ENCODE measurements at regions not wholly inside any gene's neighbourhood (a gene's known extent, or its start where the extent isn't known, plus 50 kb on each side); places are given as distances from the start of the nearest gene placed in this dataset.

DNA sequence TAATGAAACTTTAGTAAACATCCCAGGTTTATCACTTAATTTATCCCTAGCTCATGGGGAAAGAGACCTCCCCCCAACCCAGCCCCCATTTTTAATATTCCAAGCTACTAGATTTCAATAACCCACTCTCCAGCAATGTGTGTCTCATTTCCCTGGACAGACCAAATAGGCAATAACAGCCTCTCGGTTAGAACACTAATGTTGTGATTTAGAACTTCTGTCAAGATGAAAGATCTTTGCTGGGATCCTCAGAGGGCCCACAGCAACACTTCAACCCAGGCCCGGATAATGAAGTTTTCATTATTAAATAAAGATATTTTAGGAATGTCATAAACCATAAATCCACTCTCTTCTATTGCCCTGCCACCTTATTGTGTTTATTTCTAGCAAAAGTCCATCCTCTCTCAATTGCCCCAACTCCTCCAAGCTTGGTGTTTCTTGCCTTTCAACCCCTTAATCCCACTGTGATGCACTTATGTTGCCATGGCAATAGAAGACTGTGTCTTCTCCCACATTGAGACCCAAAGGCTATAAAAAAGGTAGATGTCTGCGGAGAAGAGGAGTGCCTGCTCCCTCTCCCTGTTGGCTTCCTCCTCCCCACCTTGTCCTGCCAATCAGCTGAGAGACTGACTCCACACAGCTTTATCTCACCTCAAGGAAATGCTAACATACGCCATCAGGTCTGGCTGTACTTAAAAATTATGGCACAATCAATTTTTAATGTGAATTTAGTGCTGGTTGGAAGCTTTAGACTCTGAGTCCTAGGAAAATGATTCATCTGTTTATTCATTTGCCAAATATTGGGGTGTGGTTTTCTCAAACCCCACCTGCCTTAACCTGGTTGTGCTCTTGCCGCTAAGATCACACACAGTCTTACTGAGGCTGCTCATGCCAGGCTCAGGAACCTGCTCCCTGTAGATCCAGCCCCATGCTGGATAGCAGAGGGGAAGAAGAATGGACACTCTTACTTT is 258.3 kb upstream of the CAMK1G start:
- DNase-seq: no peak
- ATAC-seq: no peak
- no peak overlapping the region for H3K4me3 Mint-ChIP-seq
- no peak overlapping the region for H3K27ac Mint-ChIP-seq
- no peaks in the 10 kb centered on the region for H3K36me3 Mint-ChIP-seq
- POLR2A ChIA-PET: no interaction called here
- peaks cover 0 to 5% (median 3%) of the 10 kb centered on the region in 9 donors for H3K9me3 Mint-ChIP-seq
- H3K27me3 Mint-ChIP-seq: peaks cover 0 to 13% (median 0%) of the 10 kb centered on the region in 5 donors
- H3K4me1 Mint-ChIP-seq: peaks cover 0 to 1% (median 0%) of the 10 kb centered on the region in 4 donors

DNA sequence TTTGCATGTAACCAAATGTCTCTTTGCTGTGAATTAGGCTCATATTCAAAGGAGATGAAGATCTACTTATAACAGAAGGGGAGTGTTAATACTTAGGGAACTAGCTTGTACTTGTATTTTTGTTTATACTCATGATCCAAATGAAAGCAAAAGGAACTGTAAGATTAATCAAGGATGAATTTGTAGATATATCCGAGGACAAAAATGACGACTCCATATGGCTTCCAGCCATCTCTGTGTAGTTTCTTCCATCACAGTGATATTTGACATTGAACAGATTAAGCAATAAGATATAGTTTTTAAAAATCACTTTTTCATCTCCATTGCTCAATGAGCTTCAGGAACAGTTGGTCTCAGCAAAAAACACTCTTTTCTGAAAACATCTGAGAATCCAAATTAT is 257.4 kb upstream of the CAMK1G start:
- no peak overlapping the region for H3K27ac Mint-ChIP-seq
- no peak for DNase-seq
- H3K36me3 Mint-ChIP-seq: no peaks in the 10 kb centered on the region
- peaks cover 0 to 5% (median 3%) of the 10 kb centered on the region in 9 donors for H3K9me3 Mint-ChIP-seq
- H3K27me3 Mint-ChIP-seq: peaks cover 0 to 13% (median 0%) of the 10 kb centered on the region in 5 donors
- H3K4me3 Mint-ChIP-seq: no peak overlapping the region
- H3K4me1 Mint-ChIP-seq: peaks cover 0 to 1% (median 0%) of the 10 kb centered on the region in 4 donors
- POLR2A ChIA-PET: no interaction called here
- ATAC-seq: no peak

DNA sequence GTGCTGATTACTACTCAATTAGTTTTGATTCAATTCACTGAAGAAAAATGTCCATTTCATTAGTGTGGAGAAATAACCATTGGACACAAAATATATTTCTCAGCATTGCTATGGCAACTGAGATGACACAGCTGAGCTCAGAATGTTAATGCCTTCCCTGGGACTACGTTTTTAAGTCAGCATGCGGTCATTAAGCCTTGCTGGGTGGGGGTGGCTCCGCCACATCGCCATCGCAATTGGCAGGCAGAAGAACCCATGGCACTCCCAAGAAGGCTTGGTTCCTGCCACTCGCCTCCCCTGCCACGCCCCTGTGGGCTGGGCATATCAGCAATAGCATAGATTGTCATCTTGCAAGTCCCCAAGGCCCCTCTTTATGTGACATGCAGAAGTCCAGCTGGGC is 256.7 kb upstream of the CAMK1G start:
- peaks cover 0 to 1% (median 0%) of the 10 kb centered on the region in 9 donors for H3K9me3 Mint-ChIP-seq
- peaks cover 0 to 1% (median 0%) of the 10 kb centered on the region in 4 donors for H3K4me1 Mint-ChIP-seq
- peaks cover 0 to 10% (median 0%) of the 10 kb centered on the region in 5 donors for H3K27me3 Mint-ChIP-seq
- H3K36me3 Mint-ChIP-seq: no peaks in the 10 kb centered on the region
- no peak overlapping the region for H3K27ac Mint-ChIP-seq
- DNase-seq (no peak), ATAC-seq (no peak)
- POLR2A ChIA-PET: no interaction called here
- H3K4me3 Mint-ChIP-seq: no peak overlapping the region

DNA sequence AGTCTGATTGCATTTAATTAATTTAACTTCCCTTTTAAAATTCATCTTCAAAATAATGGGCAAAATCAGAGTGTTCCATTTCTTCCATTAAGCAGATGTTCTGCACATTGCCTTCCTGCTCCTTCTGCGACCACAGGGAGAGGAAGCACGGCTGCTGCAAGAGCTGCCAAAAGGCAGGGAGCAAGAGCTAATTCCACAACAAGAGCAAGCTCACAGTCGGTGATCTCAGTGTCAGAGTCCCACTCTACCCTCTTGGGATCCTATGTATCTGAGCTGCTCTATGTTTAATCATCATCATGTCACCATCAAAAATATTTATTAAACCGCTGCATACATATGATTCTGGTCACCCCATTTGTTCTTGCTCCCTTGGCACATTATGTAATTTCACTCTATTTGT is 255.3 kb upstream of the CAMK1G start:
- Mint-ChIP-seq H3K4me3 (no peak overlapping the region), H3K9me3 (no peaks in the 10 kb centered on the region), H3K36me3 (no peaks in the 10 kb centered on the region), H3K27ac (no peak overlapping the region), H3K4me1 (peaks cover 0 to 1% (median 0%) of the 10 kb centered on the region in 4 donors), H3K27me3 (peaks cover 2 to 21% (median 4%) of the 10 kb centered on the region in 5 donors)
- POLR2A ChIA-PET: no interaction called here
- no peak for ATAC-seq
- no peak for DNase-seq

DNA sequence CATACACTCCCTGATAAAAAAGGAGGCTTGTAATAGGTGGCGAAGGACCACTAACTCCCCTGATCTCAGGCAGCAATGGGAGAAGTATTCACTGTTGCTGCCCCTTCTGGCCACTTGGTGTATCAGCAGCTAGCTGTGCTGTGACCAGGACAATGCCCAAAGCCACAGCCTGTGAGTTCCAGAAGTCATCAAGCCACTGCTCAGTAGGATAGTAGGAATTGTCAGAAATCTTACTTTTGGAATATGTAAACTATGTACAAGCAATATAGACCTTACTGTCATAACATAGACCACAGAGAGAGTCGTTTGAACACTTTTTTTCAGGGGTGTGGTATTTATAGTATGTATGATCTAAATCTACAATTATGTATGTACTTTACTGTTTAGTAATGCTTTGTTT is 248.3 kb upstream of the CAMK1G start:
- Mint-ChIP-seq H3K9me3 (peaks cover 0 to 2% (median 0%) of the 10 kb centered on the region in 9 donors), H3K27ac (no peak overlapping the region), H3K27me3 (peaks cover 7 to 32% (median 11%) of the 10 kb centered on the region in 5 donors), H3K4me3 (no peak overlapping the region), H3K36me3 (no peaks in the 10 kb centered on the region), H3K4me1 (no peaks in the 10 kb centered on the region)
- DNase-seq (no peak), ATAC-seq (no peak)
- POLR2A ChIA-PET: no interaction called here

DNA sequence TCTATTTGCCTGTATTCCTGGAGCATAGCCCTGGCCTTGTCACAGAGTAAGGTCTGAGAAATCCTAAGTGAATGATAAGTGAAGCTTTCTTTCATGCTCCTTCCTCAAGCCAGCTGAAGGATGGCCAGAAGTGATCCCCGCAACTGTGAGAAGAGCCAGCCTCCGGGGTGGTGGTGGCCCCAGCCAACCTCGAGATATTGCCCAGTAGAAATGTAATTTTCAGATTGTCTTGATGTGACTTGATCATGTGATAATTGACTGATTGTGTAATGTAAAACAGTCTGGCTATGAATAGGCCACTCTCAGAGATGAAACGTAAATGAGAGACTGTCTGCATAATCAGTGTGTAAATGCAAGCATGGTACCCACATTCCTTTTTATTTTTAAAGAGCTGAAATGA is 242.4 kb upstream of the CAMK1G start:
- Mint-ChIP-seq H3K36me3 (no peaks in the 10 kb centered on the region), H3K27me3 (peaks cover 0 to 13% (median 9%) of the 10 kb centered on the region in 5 donors), H3K27ac (no peak overlapping the region), H3K4me1 (no peaks in the 10 kb centered on the region), H3K4me3 (no peak overlapping the region), H3K9me3 (peaks cover 0 to 2% (median 0%) of the 10 kb centered on the region in 9 donors)
- no peak for DNase-seq
- POLR2A ChIA-PET: no interaction called here
- no peak for ATAC-seq

DNA sequence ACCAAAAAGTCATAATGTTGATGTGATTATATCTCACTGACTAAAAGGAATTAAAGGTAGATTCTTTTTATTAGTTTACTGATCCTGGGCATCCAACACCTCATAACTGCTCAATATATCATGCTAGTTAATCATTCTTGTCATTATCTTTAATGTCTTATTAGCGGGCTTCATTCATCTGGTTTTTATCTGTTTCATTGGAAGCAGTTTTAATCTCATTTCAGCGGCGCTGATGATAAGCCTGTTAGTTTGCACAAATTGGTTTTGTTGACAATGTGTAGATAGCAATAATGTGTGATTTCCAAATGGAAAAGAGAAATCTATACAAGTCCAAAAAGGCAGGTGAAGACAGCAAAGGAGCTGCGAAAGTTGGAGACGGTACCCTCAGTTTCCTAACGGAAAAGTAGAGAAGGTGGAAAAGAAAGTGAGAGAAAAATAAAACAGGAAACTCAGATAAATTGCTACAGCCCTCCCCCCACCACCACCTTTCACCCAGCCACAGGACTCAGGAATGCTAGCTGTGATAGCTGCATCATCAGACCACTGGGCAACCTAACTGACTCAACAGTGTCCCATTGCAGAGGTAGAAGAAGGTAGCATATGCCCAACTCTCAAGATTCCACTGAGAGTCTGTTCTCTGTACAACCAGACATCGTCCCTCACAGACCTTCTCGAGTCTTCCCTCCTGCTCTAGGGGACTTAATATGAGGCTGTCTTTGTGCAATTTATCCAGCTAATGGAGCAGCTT is 241.7 kb upstream of the CAMK1G start:
- ATAC-seq: no peak
- no peak overlapping the region for H3K4me3 Mint-ChIP-seq
- no peak for DNase-seq
- H3K9me3 Mint-ChIP-seq: no peaks in the 10 kb centered on the region
- H3K36me3 Mint-ChIP-seq: no peaks in the 10 kb centered on the region
- no peaks in the 10 kb centered on the region for H3K4me1 Mint-ChIP-seq
- POLR2A ChIA-PET: no interaction called here
- no peak overlapping the region for H3K27ac Mint-ChIP-seq
- H3K27me3 Mint-ChIP-seq: peaks cover 0 to 13% (median 5%) of the 10 kb centered on the region in 5 donors

DNA sequence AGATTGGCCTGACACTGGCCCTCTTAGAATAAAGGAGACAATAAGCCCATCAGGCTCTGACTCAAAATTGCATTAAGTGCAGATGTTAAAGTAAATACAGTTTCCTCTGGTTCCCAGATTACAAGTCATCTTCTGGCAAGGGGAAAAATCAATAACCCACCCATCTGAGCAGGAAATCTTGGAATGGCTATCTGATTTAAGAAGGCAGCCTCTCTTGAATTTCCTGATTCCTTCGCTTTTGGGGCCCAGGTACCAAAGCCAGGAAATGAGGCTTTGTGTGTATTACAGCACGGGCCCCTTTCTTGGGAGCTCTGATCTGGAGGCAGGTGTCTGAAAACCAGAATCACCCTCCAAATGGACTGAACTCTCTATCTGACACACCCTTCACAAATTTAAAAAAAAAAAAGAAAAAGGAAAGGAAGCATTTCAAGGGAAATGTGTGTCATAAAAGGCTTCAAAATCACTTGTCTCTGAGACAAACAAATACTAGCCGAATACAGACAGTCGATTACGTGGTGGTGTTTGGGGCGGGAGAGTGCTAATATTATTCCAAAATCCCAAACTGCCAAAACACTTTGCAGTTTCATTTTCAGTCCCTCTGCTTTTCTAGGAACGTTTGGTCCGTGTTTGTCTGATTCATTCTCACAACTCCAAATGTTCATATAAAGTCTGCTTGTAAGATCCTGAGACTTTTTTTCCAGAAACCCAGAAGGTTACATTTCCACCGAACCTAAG is 240.9 kb upstream of the CAMK1G start:
- no peak for ATAC-seq
- POLR2A ChIA-PET: no interaction called here
- peaks cover 0 to 13% (median 5%) of the 10 kb centered on the region in 5 donors for H3K27me3 Mint-ChIP-seq
- no peak overlapping the region for H3K4me3 Mint-ChIP-seq
- DNase-seq: no peak
- no peak overlapping the region for H3K27ac Mint-ChIP-seq
- H3K36me3 Mint-ChIP-seq: no peaks in the 10 kb centered on the region
- H3K4me1 Mint-ChIP-seq: no peaks in the 10 kb centered on the region
- H3K9me3 Mint-ChIP-seq: no peaks in the 10 kb centered on the region

DNA sequence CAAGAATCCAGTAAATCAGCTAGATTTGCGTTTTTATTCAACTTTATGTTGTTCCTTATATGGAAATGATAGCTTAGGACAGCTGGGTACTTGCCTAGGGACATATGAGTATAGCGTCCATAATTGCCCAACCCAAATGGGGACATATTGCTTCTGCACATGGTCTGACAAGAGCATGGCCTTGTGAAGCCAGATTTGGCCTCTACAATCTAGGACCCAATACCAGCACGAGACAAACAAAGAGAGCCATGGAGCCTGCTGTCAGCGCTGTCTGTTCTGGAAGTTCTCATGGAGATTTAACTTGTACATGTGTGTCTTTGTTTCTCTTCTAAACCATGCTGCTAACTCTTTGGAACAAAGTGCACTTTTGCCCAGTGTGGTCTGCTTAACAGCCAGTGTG is 240.0 kb upstream of the CAMK1G start:
- Mint-ChIP-seq H3K4me3 (no peak overlapping the region), H3K36me3 (no peaks in the 10 kb centered on the region), H3K27me3 (peaks cover 0 to 14% (median 5%) of the 10 kb centered on the region in 5 donors), H3K9me3 (no peaks in the 10 kb centered on the region), H3K4me1 (no peaks in the 10 kb centered on the region), H3K27ac (no peak overlapping the region)
- ATAC-seq (no peak), DNase-seq (no peak)
- POLR2A ChIA-PET: no interaction called here

DNA sequence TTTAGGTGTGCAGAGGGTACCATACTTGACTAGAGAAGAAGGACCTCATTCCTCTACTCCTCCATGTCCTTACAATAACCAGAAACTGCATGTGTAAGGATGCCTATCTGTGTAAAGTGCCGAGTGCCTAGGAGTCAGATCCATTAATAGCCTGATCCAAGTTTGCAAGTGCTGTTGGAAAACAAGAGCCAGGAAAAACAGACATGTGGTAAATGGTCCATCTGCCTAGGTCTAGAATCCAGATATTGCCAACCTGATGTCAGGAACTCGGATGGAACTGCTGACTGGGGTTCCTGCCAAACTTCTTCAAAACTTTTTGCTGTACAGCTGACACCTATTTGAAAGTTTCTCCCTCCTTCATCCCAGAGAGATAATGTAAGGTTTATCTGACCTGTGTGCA is 239.4 kb upstream of the CAMK1G start:
- H3K36me3 Mint-ChIP-seq: no peaks in the 10 kb centered on the region
- no peaks in the 10 kb centered on the region for H3K4me1 Mint-ChIP-seq
- POLR2A ChIA-PET: no interaction called here
- H3K9me3 Mint-ChIP-seq: no peaks in the 10 kb centered on the region
- ATAC-seq (no peak), DNase-seq (no peak)
- peaks cover 0 to 18% (median 6%) of the 10 kb centered on the region in 5 donors for H3K27me3 Mint-ChIP-seq
- no peak overlapping the region for H3K4me3 Mint-ChIP-seq
- no peak overlapping the region for H3K27ac Mint-ChIP-seq

DNA sequence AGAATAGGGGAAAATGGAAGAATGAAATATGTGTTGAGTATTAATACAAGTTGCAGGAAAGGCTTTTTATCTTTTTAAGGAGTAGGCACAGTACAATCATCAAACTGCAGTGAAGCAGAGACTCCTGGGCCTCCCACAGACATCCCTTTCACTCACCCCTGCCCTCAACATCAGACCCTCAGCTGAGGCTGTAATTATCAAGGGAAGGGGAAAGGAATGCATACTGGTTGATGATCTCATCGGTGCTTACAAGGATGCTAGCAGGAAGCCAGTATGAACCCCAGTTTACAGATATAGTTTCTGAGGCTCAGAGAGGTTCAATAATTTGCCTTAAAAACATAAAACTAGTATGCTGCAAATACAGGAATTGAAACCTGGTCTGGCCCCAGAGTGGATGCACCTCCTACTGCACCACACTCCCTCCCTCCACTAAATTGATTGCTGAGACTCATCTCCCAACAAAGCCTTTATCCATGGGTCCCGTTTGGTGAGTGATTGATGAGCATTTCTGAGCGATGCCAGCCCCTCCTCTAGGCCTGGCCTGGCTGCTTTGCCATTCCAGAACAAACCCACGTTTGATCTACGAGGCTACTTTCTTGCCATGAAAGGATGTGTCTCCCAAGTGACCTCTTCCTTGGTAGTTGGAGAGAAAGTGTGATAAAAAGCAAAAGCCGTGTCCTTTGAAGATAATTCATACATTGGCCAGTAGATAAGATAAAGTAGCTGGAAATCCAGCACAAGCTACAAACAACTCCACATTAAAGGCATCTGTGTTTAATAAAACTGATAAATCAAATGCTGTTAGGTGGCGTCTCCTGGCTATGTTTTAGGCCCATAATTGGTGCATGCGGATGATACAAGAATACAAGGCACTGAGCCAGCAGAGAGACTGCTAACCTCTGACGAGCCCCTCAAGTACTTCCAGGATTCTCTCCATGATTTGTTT is 233.9 kb upstream of the CAMK1G start:
- Mint-ChIP-seq H3K4me1 (peaks cover 0 to 8% (median under 1%) of the 10 kb centered on the region in 4 donors), H3K4me3 (no peak overlapping the region), H3K9me3 (no peaks in the 10 kb centered on the region), H3K27ac (no peak overlapping the region), H3K27me3 (peaks cover 0 to 9% (median 2%) of the 10 kb centered on the region in 5 donors), H3K36me3 (no peaks in the 10 kb centered on the region)
- POLR2A ChIA-PET: no interaction called here
- no peak for DNase-seq
- no peak for ATAC-seq

DNA sequence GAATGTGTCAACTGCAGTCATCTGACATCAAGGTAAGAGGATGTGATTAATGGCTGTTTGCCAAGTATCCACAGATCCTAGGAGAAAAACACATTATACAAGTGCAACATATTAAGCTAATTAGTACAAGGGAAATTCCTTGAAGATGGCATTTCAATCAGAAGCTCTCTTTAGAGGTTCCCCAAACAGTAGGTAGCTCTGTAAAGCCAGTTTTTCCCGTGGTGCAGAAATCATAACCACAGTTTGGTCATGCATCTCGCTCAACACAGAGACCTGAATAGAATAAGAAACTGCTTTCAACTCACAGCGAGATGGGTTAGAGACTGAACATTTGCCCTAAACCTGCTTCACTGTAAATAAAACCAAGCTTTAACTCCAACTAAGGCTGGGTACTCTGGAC is 230.5 kb upstream of the CAMK1G start:
- no peaks in the 10 kb centered on the region for H3K36me3 Mint-ChIP-seq
- peaks cover 0 to 6% (median 2%) of the 10 kb centered on the region in 5 donors for H3K27me3 Mint-ChIP-seq
- DNase-seq (no peak), ATAC-seq (no peak)
- no peaks in the 10 kb centered on the region for H3K9me3 Mint-ChIP-seq
- H3K4me3 Mint-ChIP-seq: no peak overlapping the region
- peaks cover 0 to 8% (median under 1%) of the 10 kb centered on the region in 4 donors for H3K4me1 Mint-ChIP-seq
- POLR2A ChIA-PET: no interaction called here
- no peak overlapping the region for H3K27ac Mint-ChIP-seq

Data from naive thymus-derived CD8-positive, alpha-beta T cell (primary cell).